DOHH2 (cell line): ENCODE measurements at regions not wholly inside any gene's neighbourhood (a gene's known extent, or its start where the extent isn't known, plus 50 kb on each side); places are given as distances from the start of the nearest gene placed in this dataset.

Experiments used
- H3F3A ChIP-seq: fragments of 200-600 bp; sonication (generic), shearing (Covaris generic); 2 replicates; pipeline ENCODE4 v1.6.0; 2016; ENCODE audit warnings: antibody characterized with exemption, mild to moderate bottlenecking; ENCODE audit not compliant: control insufficient read depth, insufficient read depth
- H3K27ac ChIP-seq: fragments of 200-600 bp; sonication (generic); 2 replicates; pipeline ENCODE4 v1.5.1; 2014; ENCODE audit warnings: low read depth, mild to moderate bottlenecking, low read length, moderate library complexity
- H3K27me3 ChIP-seq: fragments of 200-600 bp; sonication (generic); 2 replicates; pipeline ENCODE4 v1.6.1; 2014; ENCODE audit warnings: mild to moderate bottlenecking, low read length, mixed read lengths; ENCODE audit not compliant: control insufficient read depth
- H3K36me3 ChIP-seq: fragments of 200-600 bp; sonication (generic); 2 replicates; pipeline ENCODE4 v1.6.1; 2014; ENCODE audit warnings: mild to moderate bottlenecking, low read length, moderate library complexity, mixed read lengths; ENCODE audit not compliant: control insufficient read depth
- H3K4me1 ChIP-seq: fragments of 200-600 bp; sonication (generic); 2 replicates; pipeline ENCODE4 v1.6.1; 2014; ENCODE audit warnings: mild to moderate bottlenecking, low read length, mixed read lengths; ENCODE audit not compliant: control insufficient read depth
- H3K4me2 ChIP-seq: fragments of 200-600 bp; sonication (generic); 2 replicates; pipeline ENCODE4 v1.6.0; 2014; ENCODE audit warnings: mild to moderate bottlenecking, low read length, moderate library complexity
- H3K4me3 ChIP-seq: fragments of 200-600 bp; sonication (generic); 2 replicates; pipeline ENCODE4 v1.5.1; 2014; ENCODE audit warnings: mild to moderate bottlenecking, low read length, mixed read lengths
- H3K79me2 ChIP-seq: fragments of 200-600 bp; sonication (generic); 2 replicates; pipeline ENCODE4 v1.6.1; 2014; ENCODE audit warnings: mild to moderate bottlenecking, low read length, mixed read lengths; ENCODE audit not compliant: control insufficient read depth
- H3K9me2 ChIP-seq: fragments of 200-600 bp; sonication (generic); replicated peaks from 2 replicates; pipeline ENCODE4 v1.6.1; 2014; ENCODE audit warnings: mild to moderate bottlenecking, low read length, mixed read lengths; ENCODE audit not compliant: control insufficient read depth
- H3K9me3 ChIP-seq: fragments of 200-600 bp; sonication (generic); 2 replicates; pipeline ENCODE4 v1.6.1; 2014; ENCODE audit warnings: antibody characterized with exemption, low read length, mixed read lengths; ENCODE audit not compliant: control insufficient read depth, insufficient read depth
- H4K20me1 ChIP-seq: fragments of 200-600 bp; sonication (generic); 2 replicates; pipeline ENCODE4 v1.6.0; 2014; ENCODE audit warnings: low read depth, mild to moderate bottlenecking, antibody characterized with exemption, low read length, moderate library complexity; ENCODE audit not compliant: control insufficient read depth, insufficient read depth
- EZH2phosphoT487 ChIP-seq: fragments of 200-600 bp; sonication (generic); IDR thresholded peaks from 2 replicates; pipeline ENCODE4 v1.6.1; 2017; ENCODE audit warnings: borderline replicate concordance, mild to moderate bottlenecking, antibody characterized with exemption, low read length, moderate library complexity, mixed read lengths
- TF ChIP-seq, protein P1 (sequence below): fragments of 200-600 bp; sonication (generic); IDR thresholded peaks from one replicate; pipeline ENCODE4 v1.5.1; 2014; ENCODE audit warnings: antibody characterized with exemption, mild to moderate bottlenecking, low read depth, low read length; ENCODE audit not compliant: poor library complexity, severe bottlenecking

GRCh38 chr2:163463411-163463810 lies 272.4 kb downstream of the FIGN start:
- no peak overlapping the region for H3K4me2 ChIP-seq
- TF ChIP-seq EZH2phosphoT487 = no peak
- TF ChIP-seq, protein P1, sequence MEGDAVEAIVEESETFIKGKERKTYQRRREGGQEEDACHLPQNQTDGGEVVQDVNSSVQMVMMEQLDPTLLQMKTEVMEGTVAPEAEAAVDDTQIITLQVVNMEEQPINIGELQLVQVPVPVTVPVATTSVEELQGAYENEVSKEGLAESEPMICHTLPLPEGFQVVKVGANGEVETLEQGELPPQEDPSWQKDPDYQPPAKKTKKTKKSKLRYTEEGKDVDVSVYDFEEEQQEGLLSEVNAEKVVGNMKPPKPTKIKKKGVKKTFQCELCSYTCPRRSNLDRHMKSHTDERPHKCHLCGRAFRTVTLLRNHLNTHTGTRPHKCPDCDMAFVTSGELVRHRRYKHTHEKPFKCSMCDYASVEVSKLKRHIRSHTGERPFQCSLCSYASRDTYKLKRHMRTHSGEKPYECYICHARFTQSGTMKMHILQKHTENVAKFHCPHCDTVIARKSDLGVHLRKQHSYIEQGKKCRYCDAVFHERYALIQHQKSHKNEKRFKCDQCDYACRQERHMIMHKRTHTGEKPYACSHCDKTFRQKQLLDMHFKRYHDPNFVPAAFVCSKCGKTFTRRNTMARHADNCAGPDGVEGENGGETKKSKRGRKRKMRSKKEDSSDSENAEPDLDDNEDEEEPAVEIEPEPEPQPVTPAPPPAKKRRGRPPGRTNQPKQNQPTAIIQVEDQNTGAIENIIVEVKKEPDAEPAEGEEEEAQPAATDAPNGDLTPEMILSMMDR = no peak
- no peak overlapping the region for H3K27ac ChIP-seq
- no peaks in the 10 kb centered on the region for H3K9me2 ChIP-seq
- H3K4me1 ChIP-seq = no peaks in the 10 kb centered on the region; the same call in 1 of the 2 replicates
- H3K36me3 ChIP-seq = no peaks in the 10 kb centered on the region
- no peaks in the 10 kb centered on the region for H3K9me3 ChIP-seq
- H3K4me3 ChIP-seq = no peak overlapping the region
- H4K20me1 ChIP-seq = no peaks in the 10 kb centered on the region
- H3F3A ChIP-seq = no peaks in the 10 kb centered on the region
- no peaks in the 10 kb centered on the region for H3K27me3 ChIP-seq
- H3K79me2 ChIP-seq = no peaks in the 10 kb centered on the region

- H4K20me1 ChIP-seq = no peaks in the 10 kb centered on the region
- H3F3A ChIP-seq = no peaks in the 10 kb centered on the region
- H3K4me2 ChIP-seq = no peak overlapping the region
- no peaks in the 10 kb centered on the region for H3K9me2 ChIP-seq
- H3K4me1 ChIP-seq = no peaks in the 10 kb centered on the region; the same call in 1 of the 2 replicates
- no peak overlapping the region for H3K27ac ChIP-seq
- H3K36me3 ChIP-seq = no peaks in the 10 kb centered on the region
- H3K27me3 ChIP-seq = no peaks in the 10 kb centered on the region
- H3K4me3 ChIP-seq = no peak overlapping the region
- no peaks in the 10 kb centered on the region for H3K9me3 ChIP-seq
- no peak for TF ChIP-seq EZH2phosphoT487
- TF ChIP-seq, protein P1 = no peak
- H3K79me2 ChIP-seq = no peaks in the 10 kb centered on the region
These were observed 272.8 kb downstream of the FIGN start for GRCh38 chr2:163462993-163463392.

DNA sequence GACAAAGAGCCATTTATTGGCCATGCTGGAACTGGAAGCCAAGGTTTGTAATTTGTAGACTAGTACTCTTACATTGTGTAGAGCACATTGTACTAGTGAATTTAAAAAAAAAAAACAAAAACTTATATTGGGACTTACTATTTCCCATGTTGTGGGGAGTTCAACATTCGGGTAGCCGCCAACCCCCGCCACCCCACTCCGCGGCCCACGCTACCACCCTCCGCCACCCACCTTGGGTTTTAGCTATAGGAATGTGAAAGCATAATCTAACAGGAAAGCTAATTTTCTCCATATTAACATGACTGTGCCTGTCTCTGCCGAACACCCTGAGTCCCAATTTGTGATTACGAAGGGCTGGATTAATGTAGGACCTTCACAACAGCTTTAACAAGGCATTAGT lies 275.8 kb downstream of the FIGN start:
- Histone ChIP-seq H3K27ac (no peak overlapping the region), H3K27me3 (no peaks in the 10 kb centered on the region), H3K4me3 (no peak overlapping the region), H3K36me3 (no peaks in the 10 kb centered on the region), H3K4me1 (no peaks in the 10 kb centered on the region; the same call in 1 of the 2 replicates), H3F3A (no peaks in the 10 kb centered on the region), H4K20me1 (no peaks in the 10 kb centered on the region), H3K9me2 (no peaks in the 10 kb centered on the region), H3K9me3 (no peaks in the 10 kb centered on the region), H3K4me2 (no peak overlapping the region), H3K79me2 (no peaks in the 10 kb centered on the region)
- TF ChIP-seq EZH2phosphoT487 = no peak
- TF ChIP-seq, protein P1 = no peak
